Activated CD4-positive, alpha-beta memory T cell treated with anti-CD3 and anti-CD28 coated beads for 36 hours (primary cell): ENCODE measurements at regions not wholly inside any gene's neighbourhood (a gene's known extent, or its start where the extent isn't known, plus 50 kb on each side); places are given as distances from the start of the nearest gene placed in this dataset.

Experiments used
- CTCF ChIA-PET: fragments of 350-600 bp; sonication (Branson Sonifier 250); formaldehyde crosslinking; loops from one replicate; lab custom pipeline; 2021; ENCODE audit warnings: antibody characterized with exemption, inconsistent platforms; lab: Charles Lee
- POLR2A ChIA-PET: fragments of 350-600 bp; sonication (Branson Sonifier 250); formaldehyde crosslinking; loops from one replicate; lab custom pipeline; 2021; ENCODE audit warnings: antibody characterized with exemption; lab: Charles Lee
- DNase-seq: peaks from one replicate; pipeline ENCODE4 v3.0.0-alpha.2; 2020
- H3K27ac Mint-ChIP-seq: one replicate; pipeline ENCODE4 v1.8.0; 2021; ENCODE audit warnings: mixed read lengths
- H3K27me3 Mint-ChIP-seq: one replicate; pipeline ENCODE4 v1.8.0; 2021; ENCODE audit warnings: mixed read lengths
- H3K36me3 Mint-ChIP-seq: one replicate; pipeline ENCODE4 v1.8.0; 2021; ENCODE audit warnings: mixed read lengths
- H3K4me1 Mint-ChIP-seq: one replicate; pipeline ENCODE4 v1.8.0; 2021; ENCODE audit warnings: low read depth, mixed read lengths
- H3K4me3 Mint-ChIP-seq: one replicate; pipeline ENCODE4 v1.8.0; 2021; ENCODE audit warnings: mild to moderate bottlenecking, mixed read lengths
- H3K9me3 Mint-ChIP-seq: one replicate; pipeline ENCODE4 v1.8.0; 2021; ENCODE audit warnings: mixed read lengths
- intact Hi-C: fragments of 100-400 bp; cut with micrococcal nuclease; formaldehyde crosslinking; loops from one replicate; pipeline ENCODE4 v1.15.1; 2023

DNA sequence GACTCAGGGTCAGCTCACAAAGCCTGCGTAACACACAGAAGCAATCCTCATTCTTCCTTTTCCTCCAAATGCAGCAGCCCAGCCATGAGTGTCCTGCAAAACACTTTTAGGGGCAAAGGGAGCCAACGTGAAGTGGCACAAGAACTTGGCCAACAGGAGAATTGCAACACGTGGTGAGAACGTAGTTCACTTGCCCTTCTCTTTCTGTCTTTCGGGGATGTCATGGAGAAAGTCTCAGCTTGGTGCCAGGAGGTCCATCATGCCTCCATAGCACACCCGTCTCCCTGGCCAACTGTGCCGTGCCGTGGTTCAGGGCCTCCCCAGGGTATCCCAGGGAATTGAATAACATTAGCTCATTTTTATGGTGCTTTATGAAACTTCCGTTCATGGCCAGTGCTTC lies 98.5 kb upstream of the ANO1 start:
- POLR2A ChIA-PET = no interaction called here
- no peaks in the 10 kb centered on the region for H3K4me1 Mint-ChIP-seq

DNA sequence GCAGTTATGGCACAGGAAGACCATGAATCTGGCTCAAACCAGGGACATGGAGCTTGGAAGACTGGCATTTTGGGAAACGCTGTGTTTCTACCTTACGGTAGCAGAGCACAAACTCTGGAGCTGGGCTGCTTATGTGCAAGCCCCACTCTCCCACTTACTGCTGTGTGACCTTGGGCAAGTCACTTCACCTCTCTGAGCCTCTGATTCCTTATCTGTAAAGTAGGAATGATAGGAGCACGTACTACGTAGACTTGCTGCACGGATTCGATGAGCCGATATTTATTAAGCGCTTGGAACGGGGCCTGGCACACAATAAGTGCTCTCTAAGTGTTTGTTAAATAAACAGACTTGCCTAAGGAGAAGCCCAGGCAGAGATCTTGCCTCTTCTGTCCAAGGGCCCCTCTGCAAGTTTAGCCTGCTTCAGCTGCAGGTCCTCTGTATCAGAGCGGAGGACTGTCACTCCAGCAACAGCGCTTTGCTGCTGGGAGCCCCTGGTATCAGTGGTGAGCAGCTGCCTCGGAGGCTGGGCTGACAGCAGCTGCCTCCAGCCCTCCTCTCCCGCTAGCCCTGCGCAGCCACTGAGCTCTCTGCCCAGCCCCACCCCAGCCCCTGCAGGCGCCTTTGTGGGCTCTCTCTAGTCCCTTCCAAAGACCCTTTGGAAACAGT lies 96.9 kb upstream of the ANO1 start:
- no peak for DNase-seq
- intact Hi-C loops = no loop called here
- ChIA-PET CTCF (no interaction called here), POLR2A (no interaction called here)
- H3K27me3 Mint-ChIP-seq = peaks cover 33% of the 10 kb centered on the region
- no peaks in the 10 kb centered on the region for H3K36me3 Mint-ChIP-seq
- H3K4me1 Mint-ChIP-seq = no peaks in the 10 kb centered on the region
- H3K9me3 Mint-ChIP-seq = no peaks in the 10 kb centered on the region
- H3K4me3 Mint-ChIP-seq = no peak overlapping the region
- H3K27ac Mint-ChIP-seq = no peak overlapping the region

More for the DNA sequence above, 98.5 kb upstream of the ANO1 start:
- no peak overlapping the region for H3K27ac Mint-ChIP-seq
- no peak overlapping the region for H3K4me3 Mint-ChIP-seq
- no peaks in the 10 kb centered on the region for H3K36me3 Mint-ChIP-seq
- CTCF ChIA-PET = no interaction called here
- no peaks in the 10 kb centered on the region for H3K9me3 Mint-ChIP-seq
- peaks cover 28% of the 10 kb centered on the region for H3K27me3 Mint-ChIP-seq
- intact Hi-C loops = no loop called here
- DNase-seq = no peak

DNA sequence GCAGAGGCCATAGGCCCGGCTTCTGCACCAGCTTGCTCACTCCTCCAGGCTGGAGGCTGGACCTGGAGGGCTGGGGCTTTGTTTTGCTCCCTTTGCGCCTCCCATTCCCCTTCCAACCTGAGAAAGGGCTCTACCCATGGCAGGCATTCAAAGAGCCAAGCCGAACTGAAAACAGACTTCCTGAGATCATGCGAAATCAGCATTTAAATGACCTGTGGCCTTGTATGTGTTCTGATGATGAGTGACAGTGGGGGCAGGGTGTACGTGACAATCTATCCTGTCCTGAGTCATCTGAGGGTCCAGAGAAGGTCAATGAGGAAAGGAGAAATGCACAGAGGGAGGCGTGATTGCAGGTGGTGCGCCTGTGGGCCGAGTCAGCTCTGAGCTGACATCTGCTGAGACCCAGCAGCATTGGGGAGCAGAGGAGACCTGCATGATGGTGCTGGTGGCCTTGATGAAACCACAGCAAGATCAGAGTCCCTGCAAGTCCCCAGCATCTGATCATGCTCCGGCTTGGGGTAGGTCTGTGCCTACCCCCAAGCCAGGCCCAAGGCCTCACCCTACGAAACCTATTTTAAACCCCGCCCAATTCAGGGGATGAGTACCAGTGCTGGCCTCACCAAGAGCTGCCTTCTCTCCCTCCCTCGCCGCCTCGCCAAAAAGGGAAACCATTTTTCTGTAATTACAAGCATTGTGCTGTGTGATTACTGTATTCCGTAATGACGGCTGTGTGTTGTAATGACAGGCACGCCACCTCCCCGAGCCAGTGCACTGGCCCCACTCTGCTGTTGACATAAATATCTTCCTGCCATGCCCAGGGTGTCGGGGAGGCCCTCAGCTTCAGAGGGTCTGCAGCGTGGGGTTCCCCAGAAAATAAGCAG lies 95.2 kb upstream of the ANO1 start:
- Mint-ChIP-seq H3K4me3 (no peak overlapping the region), H3K9me3 (no peaks in the 10 kb centered on the region), H3K36me3 (no peaks in the 10 kb centered on the region), H3K27ac (no peak overlapping the region), H3K4me1 (no peaks in the 10 kb centered on the region), H3K27me3 (peaks cover 40% of the 10 kb centered on the region)
- POLR2A ChIA-PET = no interaction called here
- CTCF ChIA-PET = no interaction called here
- intact Hi-C loops = no loop called here
- DNase-seq = no peak

DNA sequence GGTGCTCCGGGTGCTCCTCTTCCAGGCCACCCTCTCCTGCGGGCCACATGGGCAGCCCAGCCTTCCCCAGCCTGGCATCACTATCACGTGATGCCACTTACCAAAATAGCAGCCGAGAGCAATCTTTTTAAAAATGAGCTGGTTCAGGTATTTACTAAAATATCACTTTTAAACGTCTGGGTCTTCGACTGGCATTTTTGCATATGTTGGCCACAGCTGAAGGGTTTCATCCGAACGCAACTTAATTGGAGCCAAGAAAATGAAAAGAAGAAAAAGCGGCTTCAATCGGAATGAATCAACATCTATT lies 94.6 kb upstream of the ANO1 start:
- no peak overlapping the region for H3K4me3 Mint-ChIP-seq
- peaks cover 46% of the 10 kb centered on the region for H3K27me3 Mint-ChIP-seq
- ChIA-PET POLR2A (no interaction called here), CTCF (no interaction called here)
- H3K9me3 Mint-ChIP-seq = no peaks in the 10 kb centered on the region
- H3K36me3 Mint-ChIP-seq = no peaks in the 10 kb centered on the region
- no peak for DNase-seq
- H3K27ac Mint-ChIP-seq = no peak overlapping the region
- intact Hi-C loops = no loop called here
- no peaks in the 10 kb centered on the region for H3K4me1 Mint-ChIP-seq

DNA sequence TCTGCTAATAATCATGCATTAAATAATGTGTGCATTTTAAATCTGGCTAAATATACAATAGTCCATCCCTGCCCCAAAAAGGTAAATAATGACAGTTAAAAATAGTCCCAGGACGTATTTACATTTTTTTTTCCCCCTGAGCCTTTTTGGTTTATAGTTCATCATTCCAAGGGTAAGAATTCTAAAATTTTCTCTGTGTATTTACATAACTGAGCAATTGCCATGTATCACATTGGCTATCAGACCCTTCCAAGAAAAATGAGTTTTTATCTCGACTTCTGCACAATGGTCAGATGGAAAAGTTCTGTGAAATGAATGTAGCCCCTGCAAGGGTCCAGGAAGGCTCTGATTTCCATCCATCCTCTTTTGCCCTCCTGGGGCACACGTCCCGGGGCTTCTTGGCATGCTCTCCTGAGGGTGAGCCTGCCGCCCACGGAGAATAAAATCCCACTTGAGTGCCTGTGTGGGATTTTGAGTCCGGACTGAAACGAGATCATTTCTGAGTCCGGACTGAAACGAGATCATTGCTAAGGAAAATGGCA lies 94.1 kb upstream of the ANO1 start:
- DNase-seq = no peak
- Mint-ChIP-seq H3K4me1 (no peaks in the 10 kb centered on the region), H3K27me3 (peaks cover 51% of the 10 kb centered on the region), H3K4me3 (no peak overlapping the region), H3K9me3 (no peaks in the 10 kb centered on the region), H3K36me3 (no peaks in the 10 kb centered on the region), H3K27ac (no peak overlapping the region)
- intact Hi-C loops = no loop called here
- ChIA-PET POLR2A (no interaction called here), CTCF (no interaction called here)

DNA sequence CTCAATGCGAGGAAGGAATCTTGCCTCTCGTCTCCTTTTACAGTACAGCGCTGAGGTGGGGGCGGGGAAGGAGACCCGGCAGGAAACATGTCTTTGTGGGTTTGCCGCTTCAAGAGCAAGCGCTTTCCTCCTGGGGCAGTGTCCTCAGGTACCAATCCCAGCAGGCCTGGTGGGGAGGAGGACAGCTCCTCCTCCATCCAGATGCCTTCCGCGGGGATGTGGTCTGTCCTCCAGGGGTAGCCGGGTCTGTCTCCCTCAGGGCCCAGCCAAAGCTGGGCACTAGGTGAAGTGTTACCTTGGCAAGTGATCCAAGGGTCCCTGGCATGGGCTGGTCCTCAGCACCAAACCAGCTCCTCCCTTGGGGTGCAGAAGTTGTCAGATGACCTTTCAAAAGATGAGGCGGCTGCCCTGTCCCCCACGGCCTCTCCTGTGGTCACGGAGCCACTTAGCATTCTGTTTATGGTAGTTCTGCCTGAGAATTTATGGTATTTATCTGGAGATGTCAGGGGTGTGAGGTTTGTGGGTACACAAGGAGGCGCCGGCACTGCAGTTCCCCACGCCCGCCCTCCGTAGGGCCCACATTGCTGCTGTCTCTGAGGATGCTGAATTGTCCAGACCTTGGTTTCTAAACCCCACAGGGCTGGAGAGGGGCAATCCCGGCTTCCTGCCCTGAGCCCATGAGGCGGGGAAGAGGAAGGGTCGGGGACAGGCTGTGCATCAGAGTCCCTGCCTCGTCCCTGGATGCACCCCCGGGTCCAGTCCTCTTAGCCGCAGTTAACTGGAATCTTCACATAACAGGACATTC lies 93.5 kb upstream of the ANO1 start:
- H3K9me3 Mint-ChIP-seq = no peaks in the 10 kb centered on the region
- DNase-seq = no peak
- peaks cover 54% of the 10 kb centered on the region for H3K27me3 Mint-ChIP-seq
- CTCF ChIA-PET = no interaction called here
- no peak overlapping the region for H3K4me3 Mint-ChIP-seq
- H3K27ac Mint-ChIP-seq = no peak overlapping the region
- no peaks in the 10 kb centered on the region for H3K4me1 Mint-ChIP-seq
- H3K36me3 Mint-ChIP-seq = no peaks in the 10 kb centered on the region
- POLR2A ChIA-PET = no interaction called here
- intact Hi-C loops = no loop called here

DNA sequence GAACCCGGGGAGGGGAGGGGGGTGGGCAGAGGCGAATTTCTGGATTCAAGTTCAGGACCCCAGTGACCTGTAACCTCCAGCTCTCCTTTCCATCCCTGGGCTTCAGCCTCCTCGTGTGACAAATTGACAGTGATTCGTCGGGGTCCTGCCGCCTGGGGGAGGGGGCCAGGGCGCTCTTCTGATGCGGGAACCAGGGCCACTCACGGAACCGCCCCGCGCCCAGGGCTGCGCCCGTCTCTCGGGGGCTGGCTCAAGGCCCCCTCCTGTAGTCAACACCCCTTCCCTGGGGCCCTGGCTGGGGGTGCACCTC lies 92.8 kb upstream of the ANO1 start:
- H3K27me3 Mint-ChIP-seq = peaks cover 52% of the 10 kb centered on the region
- no peaks in the 10 kb centered on the region for H3K4me1 Mint-ChIP-seq
- H3K27ac Mint-ChIP-seq = no peak overlapping the region
- ChIA-PET POLR2A (no interaction called here), CTCF (no interaction called here)
- intact Hi-C loops = no loop called here
- no peak overlapping the region for H3K4me3 Mint-ChIP-seq
- H3K9me3 Mint-ChIP-seq = no peaks in the 10 kb centered on the region
- no peak for DNase-seq
- no peaks in the 10 kb centered on the region for H3K36me3 Mint-ChIP-seq

DNA sequence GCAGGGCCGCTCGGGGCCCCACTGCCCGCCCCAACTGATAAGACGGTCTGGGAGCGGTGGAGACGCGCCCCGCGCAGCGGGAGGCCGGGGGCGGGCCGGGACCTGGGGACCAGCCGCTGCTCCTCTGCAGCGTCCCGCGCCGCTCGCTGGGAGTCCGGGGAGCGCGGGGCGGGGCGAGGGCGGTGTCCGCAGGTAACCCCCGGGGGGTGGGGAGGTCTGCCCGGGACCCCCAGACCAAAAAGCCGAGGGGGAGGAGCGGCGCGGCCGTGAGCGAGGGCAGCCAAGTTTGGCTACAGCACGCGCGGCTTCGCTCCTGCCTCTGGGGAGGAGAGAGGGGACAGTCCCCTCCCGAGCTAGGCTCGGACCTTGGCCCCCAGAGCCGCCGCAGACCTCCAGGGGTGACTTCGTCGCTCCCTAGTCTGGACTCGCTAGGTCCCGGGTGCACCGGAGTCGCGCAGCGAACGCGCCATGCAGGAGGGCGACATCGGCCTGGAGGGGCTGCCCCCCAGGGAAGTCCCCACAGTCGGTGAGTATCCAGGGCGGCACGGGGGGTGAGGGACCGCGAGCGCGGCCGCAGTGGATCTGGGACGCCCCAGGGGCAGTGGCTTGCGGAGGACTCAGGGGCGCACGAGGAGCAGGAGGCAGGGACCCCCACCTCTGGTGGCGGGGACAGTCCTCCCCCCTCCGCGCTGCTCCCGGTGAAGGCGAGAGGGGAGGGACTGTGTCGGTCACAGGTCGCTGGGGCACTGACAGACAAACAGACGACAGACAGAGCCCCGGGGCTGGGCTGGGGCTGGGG lies 92.3 kb upstream of the ANO1 start:
- ChIA-PET POLR2A (no interaction called here), CTCF (no interaction called here)
- Mint-ChIP-seq H3K27me3 (peaks cover 52% of the 10 kb centered on the region), H3K4me1 (no peaks in the 10 kb centered on the region), H3K36me3 (no peaks in the 10 kb centered on the region), H3K27ac (no peak overlapping the region), H3K4me3 (no peak overlapping the region), H3K9me3 (no peaks in the 10 kb centered on the region)
- no peak for DNase-seq
- intact Hi-C loops = no loop called here

DNA sequence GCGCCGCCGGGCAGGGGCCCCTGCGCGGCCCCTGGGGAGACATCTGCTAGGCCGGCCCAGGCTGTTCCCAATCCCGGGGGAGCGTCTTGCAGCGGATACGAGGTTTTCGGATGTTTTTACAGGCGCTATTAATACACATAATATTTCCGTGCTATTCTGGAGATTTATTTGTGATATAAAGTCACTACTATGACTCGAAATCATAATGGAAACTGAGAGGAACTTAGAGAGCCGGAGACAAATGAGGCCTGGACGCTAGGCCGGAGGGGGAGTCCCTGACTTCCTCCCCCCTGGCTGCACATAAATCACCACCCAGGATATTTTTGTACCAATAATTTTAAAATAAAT lies 91.7 kb upstream of the ANO1 start:
- Mint-ChIP-seq H3K4me3 (no peak overlapping the region), H3K27me3 (peaks cover 52% of the 10 kb centered on the region), H3K4me1 (no peaks in the 10 kb centered on the region), H3K27ac (no peak overlapping the region), H3K9me3 (no peaks in the 10 kb centered on the region), H3K36me3 (no peaks in the 10 kb centered on the region)
- DNase-seq = no peak
- POLR2A ChIA-PET = no interaction called here
- intact Hi-C loops = no loop called here
- CTCF ChIA-PET = no interaction called here

DNA sequence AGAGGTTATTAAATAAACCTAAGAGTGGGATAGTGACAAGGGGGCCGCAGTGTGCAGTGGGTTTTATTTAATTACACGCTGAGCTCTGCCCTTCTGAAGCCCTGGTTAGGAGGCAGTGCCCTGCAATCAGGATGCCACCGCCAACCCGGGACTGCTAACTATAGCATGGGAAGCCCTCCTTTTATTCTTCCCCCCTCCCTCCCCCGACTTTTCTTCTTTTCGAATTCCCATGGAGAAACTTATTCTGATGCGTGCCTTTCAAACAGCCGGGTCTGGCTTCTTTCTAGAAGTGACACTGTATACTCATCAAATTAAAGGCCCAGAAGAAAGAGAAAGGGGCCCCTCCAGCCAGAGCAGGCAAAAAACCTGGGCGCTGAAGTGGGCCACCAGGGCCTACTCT lies 91.3 kb upstream of the ANO1 start:
- no peak overlapping the region for H3K4me3 Mint-ChIP-seq
- H3K36me3 Mint-ChIP-seq = no peaks in the 10 kb centered on the region
- CTCF ChIA-PET = no interaction called here
- no peaks in the 10 kb centered on the region for H3K4me1 Mint-ChIP-seq
- intact Hi-C loops = no loop called here
- POLR2A ChIA-PET = no interaction called here
- no peak for DNase-seq
- H3K27me3 Mint-ChIP-seq = peaks cover 51% of the 10 kb centered on the region
- H3K9me3 Mint-ChIP-seq = no peaks in the 10 kb centered on the region
- no peak overlapping the region for H3K27ac Mint-ChIP-seq

DNA sequence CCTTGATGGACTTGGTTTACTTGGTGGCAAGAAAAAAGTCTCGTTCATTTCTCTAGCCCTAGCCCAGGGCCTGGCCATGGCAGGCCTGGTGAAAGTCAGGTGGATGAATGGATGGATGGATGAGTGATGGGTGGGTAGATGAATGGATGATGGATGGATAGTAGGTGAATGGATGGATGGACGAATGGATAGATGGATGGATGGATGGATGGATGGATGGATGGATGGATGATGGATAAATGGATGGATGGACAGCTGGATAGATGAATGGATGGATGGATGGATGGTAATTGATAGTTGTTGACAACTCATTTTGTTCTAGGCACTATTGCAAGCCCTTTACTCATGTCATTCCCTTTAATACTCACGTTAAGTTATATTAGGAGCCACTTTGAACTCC lies 86.1 kb upstream of the ANO1 start:
- Mint-ChIP-seq H3K4me3 (no peak overlapping the region), H3K27ac (no peak overlapping the region), H3K4me1 (no peaks in the 10 kb centered on the region), H3K9me3 (peaks cover 6% of the 10 kb centered on the region), H3K27me3 (peaks cover 26% of the 10 kb centered on the region), H3K36me3 (peaks cover 3% of the 10 kb centered on the region)
- DNase-seq = no peak
- ChIA-PET CTCF (no interaction called here), POLR2A (no interaction called here)
- intact Hi-C loops = no loop called here
